Karpas-422 (cell line): ENCODE measurements at regions not wholly inside any gene's neighbourhood (a gene's known extent, or its start where the extent isn't known, plus 50 kb on each side); places are given as distances from the start of the nearest gene placed in this dataset.

ENCODE experiments used
- DNase-seq: peaks from one replicate; pipeline ENCODE4 v3.0.0-alpha.2; 2015
- H2AFZ ChIP-seq: fragments of 200-600 bp; sonication (generic); 2 replicates; pipeline ENCODE4 v1.6.1; 2014; ENCODE audit warnings: antibody characterized with exemption, low read length, mixed read lengths
- H3K27ac ChIP-seq: fragments of 200-600 bp; sonication (generic); 2 replicates; pipeline ENCODE4 v1.5.1; 2014; ENCODE audit warnings: mild to moderate bottlenecking, low read length, moderate library complexity
- H3K27me3 ChIP-seq: fragments of 200-600 bp; sonication (generic); 2 replicates; pipeline ENCODE4 v1.6.1; 2014; ENCODE audit warnings: low read length, mixed read lengths
- H3K36me3 ChIP-seq: fragments of 200-600 bp; sonication (generic); 2 replicates; pipeline ENCODE4 v1.6.1; 2014; ENCODE audit warnings: low read length, mixed read lengths; ENCODE audit not compliant: insufficient read depth
- H3K4me1 ChIP-seq: fragments of 200-600 bp; sonication (generic); 2 replicates; pipeline ENCODE4 v1.6.1; 2014; ENCODE audit warnings: mild to moderate bottlenecking, low read length, mixed read lengths
- H3K4me2 ChIP-seq: fragments of 200-600 bp; sonication (generic); 2 replicates; pipeline ENCODE4 v1.6.1; 2014; ENCODE audit warnings: low read length, low read depth, mild to moderate bottlenecking; ENCODE audit not compliant: poor library complexity, severe bottlenecking
- H3K4me3 ChIP-seq: fragments of 200-600 bp; sonication (generic); 2 replicates; pipeline ENCODE4 v1.5.1; 2014; ENCODE audit warnings: mild to moderate bottlenecking, antibody characterized with exemption, low read length, mixed read lengths
- H3K79me2 ChIP-seq: fragments of 200-600 bp; sonication (generic); 2 replicates; pipeline ENCODE4 v1.6.1; 2014; ENCODE audit warnings: mild to moderate bottlenecking, low read length, mixed read lengths
- H3K9ac ChIP-seq: fragments of 200-600 bp; sonication (generic); 2 replicates; pipeline ENCODE4 v1.6.0; 2014; ENCODE audit warnings: low read length
- H3K9me2 ChIP-seq: fragments of 200-600 bp; sonication (generic), shearing (Covaris generic); replicated peaks from 2 replicates; pipeline ENCODE4 v1.6.0; 2014; ENCODE audit warnings: mild to moderate bottlenecking, low read length, moderate library complexity; ENCODE audit not compliant: insufficient read depth
- H3K9me3 ChIP-seq: fragments of 300-700, 200-600 bp; sonication (generic); 2 replicates; pipeline ENCODE4 v1.6.1; 2014; ENCODE audit warnings: low read length, mixed read lengths
- H4K20me1 ChIP-seq: fragments of 200-600 bp; sonication (generic); 2 replicates; pipeline ENCODE4 v1.6.1; 2014; ENCODE audit warnings: mild to moderate bottlenecking, antibody characterized with exemption, low read length, low read depth; ENCODE audit not compliant: insufficient read depth

GRCh38 chr20:56060486-56060885 is 55.2 kb upstream of the CBLN4 start:
- DNase-seq, result no peak
- Histone ChIP-seq H3K9me3 (peaks cover 9% of the 10 kb centered on the region; the same call in 1 of the 2 replicates), H3K27ac (no peak overlapping the region), H3K36me3 (no peaks in the 10 kb centered on the region), H3K9ac (no peak overlapping the region), H3K27me3 (no peaks in the 10 kb centered on the region), H4K20me1 (no peaks in the 10 kb centered on the region), H3K9me2 (no peaks in the 10 kb centered on the region), H2AFZ (no peak overlapping the region), H3K4me2 (no peak overlapping the region), H3K4me1 (no peaks in the 10 kb centered on the region), H3K4me3 (no peak overlapping the region), H3K79me2 (no peaks in the 10 kb centered on the region)

DNA sequence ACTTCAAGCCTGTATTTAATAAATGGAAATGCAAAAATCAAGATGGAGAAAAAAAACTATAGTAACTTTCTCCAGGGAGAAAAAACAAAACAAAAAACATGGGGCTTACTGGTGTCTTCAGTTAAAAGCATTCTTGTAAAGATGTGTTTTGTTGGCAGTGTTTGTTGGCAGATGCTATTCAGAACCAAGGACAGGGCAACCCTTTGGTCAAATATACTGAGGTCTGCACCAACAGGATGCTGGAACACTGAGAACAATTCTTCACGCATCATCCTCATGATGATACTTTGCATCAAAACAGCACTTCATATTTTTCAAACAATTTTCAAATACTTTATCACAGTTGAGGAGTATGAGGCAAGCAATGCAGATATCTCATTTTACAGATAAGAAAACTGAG is 63.7 kb upstream of the CBLN4 start:
- Histone ChIP-seq H3K9ac (no peak overlapping the region), H3K4me2 (no peak overlapping the region), H3K27ac (no peak overlapping the region), H3K9me2 (no peaks in the 10 kb centered on the region), H3K36me3 (no peaks in the 10 kb centered on the region), H3K27me3 (no peaks in the 10 kb centered on the region), H4K20me1 (no peaks in the 10 kb centered on the region), H3K4me3 (no peak overlapping the region), H3K4me1 (no peaks in the 10 kb centered on the region), H3K79me2 (no peaks in the 10 kb centered on the region), H3K9me3 (peaks cover 30% of the 10 kb centered on the region), H2AFZ (no peak overlapping the region)
- no peak for DNase-seq

DNA sequence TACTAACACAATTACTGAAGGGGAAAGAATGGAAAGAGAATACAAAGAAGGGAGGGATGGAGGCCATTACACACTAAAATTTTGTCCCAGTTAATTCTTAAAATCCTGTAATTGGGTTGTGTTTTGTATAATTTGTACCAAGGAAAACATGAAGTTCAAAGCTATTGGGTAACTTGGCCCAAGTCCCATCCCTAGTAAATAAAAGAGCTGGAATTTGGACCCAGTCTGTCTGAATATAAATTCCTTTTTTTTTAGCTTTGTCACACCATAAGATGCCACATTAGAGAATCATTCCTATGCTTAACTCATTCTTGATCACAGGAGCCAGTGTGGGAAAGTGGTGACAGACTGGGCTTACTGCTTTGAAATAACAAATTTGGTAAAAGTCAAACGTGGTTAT is 66.8 kb upstream of the CBLN4 start:
- Histone ChIP-seq H3K27me3 (no peaks in the 10 kb centered on the region), H4K20me1 (no peaks in the 10 kb centered on the region), H3K4me2 (no peak overlapping the region), H3K4me3 (no peak overlapping the region), H3K4me1 (no peaks in the 10 kb centered on the region), H3K27ac (no peak overlapping the region), H3K36me3 (no peaks in the 10 kb centered on the region), H3K9ac (no peak overlapping the region), H3K79me2 (no peaks in the 10 kb centered on the region), H2AFZ (no peak overlapping the region), H3K9me3 (peaks cover 20% of the 10 kb centered on the region), H3K9me2 (no peaks in the 10 kb centered on the region)
- DNase-seq, result no peak

DNA sequence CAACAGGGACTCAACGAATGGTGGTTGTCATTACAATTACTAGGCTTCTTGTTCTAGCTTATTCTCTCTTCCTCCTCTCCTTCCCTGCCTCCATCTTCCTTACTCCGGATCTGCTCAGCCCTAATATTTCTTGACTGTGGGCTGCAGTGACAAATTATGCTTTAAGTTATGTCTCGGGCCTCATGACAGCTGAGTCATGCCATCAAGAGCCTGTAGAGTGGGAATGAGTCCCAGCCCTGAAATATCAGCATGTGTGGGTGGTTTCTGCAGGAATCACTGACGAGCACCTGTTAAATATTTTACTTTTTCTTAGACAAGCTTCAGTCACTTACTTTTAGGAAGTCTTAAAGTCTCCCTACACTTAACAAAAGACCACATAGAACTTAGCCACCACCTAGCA is 83.1 kb upstream of the CBLN4 start:
- H3K4me1 ChIP-seq, result no peaks in the 10 kb centered on the region
- no peak overlapping the region for H3K27ac ChIP-seq
- H3K4me3 ChIP-seq, result no peak overlapping the region
- no peaks in the 10 kb centered on the region for H4K20me1 ChIP-seq
- H3K9me3 ChIP-seq, result peaks cover 18% of the 10 kb centered on the region
- no peaks in the 10 kb centered on the region for H3K79me2 ChIP-seq
- no peaks in the 10 kb centered on the region for H3K36me3 ChIP-seq
- DNase-seq, result no peak
- H3K9ac ChIP-seq, result no peak overlapping the region
- no peaks in the 10 kb centered on the region for H3K27me3 ChIP-seq
- no peak overlapping the region for H2AFZ ChIP-seq
- no peaks in the 10 kb centered on the region for H3K9me2 ChIP-seq
- H3K4me2 ChIP-seq, result no peak overlapping the region

GRCh38 chr20:56091628-56092234 is 86.4 kb upstream of the CBLN4 start:
- Histone ChIP-seq H3K4me3 (no peak overlapping the region), H3K4me1 (no peaks in the 10 kb centered on the region), H3K4me2 (no peak overlapping the region), H3K27me3 (no peaks in the 10 kb centered on the region), H3K36me3 (no peaks in the 10 kb centered on the region), H4K20me1 (no peaks in the 10 kb centered on the region), H3K27ac (no peak overlapping the region), H2AFZ (no peak overlapping the region), H3K79me2 (no peaks in the 10 kb centered on the region), H3K9me2 (no peaks in the 10 kb centered on the region), H3K9me3 (peaks cover 25% of the 10 kb centered on the region), H3K9ac (no peak overlapping the region)
- no peak for DNase-seq

GRCh38 chr20:56094228-56094627 is 88.9 kb upstream of the CBLN4 start:
- H3K27ac ChIP-seq, result no peak overlapping the region
- no peak overlapping the region for H3K4me3 ChIP-seq
- no peak overlapping the region for H3K9ac ChIP-seq
- peaks cover 26% of the 10 kb centered on the region for H3K9me3 ChIP-seq
- no peaks in the 10 kb centered on the region for H3K79me2 ChIP-seq
- no peaks in the 10 kb centered on the region for H3K9me2 ChIP-seq
- no peaks in the 10 kb centered on the region for H3K36me3 ChIP-seq
- H3K4me2 ChIP-seq, result no peak overlapping the region
- H3K27me3 ChIP-seq, result no peaks in the 10 kb centered on the region
- no peak for DNase-seq
- no peak overlapping the region for H2AFZ ChIP-seq
- no peaks in the 10 kb centered on the region for H4K20me1 ChIP-seq
- no peaks in the 10 kb centered on the region for H3K4me1 ChIP-seq

DNA sequence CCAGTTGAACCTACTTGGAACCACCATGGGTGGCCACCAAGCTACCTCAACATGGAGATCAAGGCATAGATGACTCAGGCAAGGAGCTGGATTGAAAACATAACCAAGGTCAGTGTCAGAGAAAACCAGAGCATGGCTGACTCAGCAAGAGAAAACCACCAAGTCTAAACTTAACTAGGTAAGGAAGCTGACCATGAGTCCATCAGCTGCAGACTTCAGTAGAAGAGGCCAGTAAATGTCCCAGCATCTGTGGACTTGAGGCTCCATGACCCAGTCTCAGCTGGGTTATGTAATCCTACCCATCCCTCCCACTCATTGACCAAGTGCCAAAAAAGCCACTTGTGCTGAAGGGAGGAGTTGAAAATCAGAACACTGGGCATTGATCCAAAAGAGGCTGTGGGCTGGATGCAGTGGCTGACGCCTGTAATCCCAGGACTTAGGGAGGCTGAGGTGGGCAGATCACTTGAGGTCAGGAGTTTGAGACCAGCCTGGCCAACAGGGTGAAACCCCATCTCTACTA is 93.7 kb upstream of the CBLN4 start:
- Histone ChIP-seq H3K9me3 (peaks cover 14% of the 10 kb centered on the region), H3K4me2 (no peak overlapping the region), H3K27me3 (no peaks in the 10 kb centered on the region), H3K9me2 (no peaks in the 10 kb centered on the region), H3K4me1 (no peaks in the 10 kb centered on the region), H3K9ac (no peak overlapping the region), H3K4me3 (no peak overlapping the region), H3K27ac (no peak overlapping the region), H4K20me1 (no peaks in the 10 kb centered on the region), H2AFZ (no peak overlapping the region), H3K36me3 (no peaks in the 10 kb centered on the region), H3K79me2 (no peaks in the 10 kb centered on the region)
- no peak for DNase-seq

DNA sequence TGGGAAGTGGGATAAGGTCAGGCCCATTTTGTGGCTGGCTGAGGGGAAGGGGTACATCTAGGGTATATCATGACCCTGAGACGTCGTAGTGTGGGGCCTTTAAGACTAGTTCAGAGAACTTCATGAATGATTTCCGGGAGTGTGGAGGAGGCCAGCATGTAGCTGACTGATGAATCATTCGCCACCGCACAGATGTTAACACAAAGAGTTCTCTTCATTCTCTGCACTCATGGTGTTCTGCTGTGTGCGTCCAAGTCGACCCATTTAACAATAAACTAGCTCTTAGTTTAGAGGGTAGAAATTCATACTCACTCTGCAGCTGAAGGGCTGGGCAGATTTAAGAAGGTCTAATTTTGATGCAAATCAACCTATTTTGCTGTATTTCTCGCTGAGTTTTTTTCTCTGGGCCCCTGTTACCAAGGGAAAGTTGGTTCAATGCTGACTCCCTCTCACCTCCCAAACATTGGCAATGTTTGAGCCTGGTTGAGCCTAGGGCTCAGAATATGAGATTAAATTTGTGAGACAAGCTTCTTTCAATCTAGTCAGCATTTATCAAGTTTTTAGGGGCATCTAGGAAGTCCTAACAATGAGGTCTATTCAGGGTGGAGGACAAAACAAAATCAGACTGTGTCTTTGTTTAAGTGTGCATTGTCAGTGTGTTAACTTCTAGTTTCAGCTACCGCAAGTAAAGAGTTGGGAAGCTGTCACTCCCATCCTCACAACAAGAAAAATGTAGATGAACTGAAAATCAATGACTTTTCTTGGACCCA is 106.8 kb upstream of the CBLN4 start:
- Histone ChIP-seq H3K9ac (no peak overlapping the region), H3K9me3 (peaks cover 5% of the 10 kb centered on the region; the same call in 1 of the 2 replicates), H3K9me2 (no peaks in the 10 kb centered on the region), H3K27ac (no peak overlapping the region), H3K27me3 (no peaks in the 10 kb centered on the region), H3K79me2 (no peaks in the 10 kb centered on the region), H3K4me3 (no peak overlapping the region), H4K20me1 (no peaks in the 10 kb centered on the region), H3K4me2 (no peak overlapping the region), H3K4me1 (no peaks in the 10 kb centered on the region), H2AFZ (no peak overlapping the region), H3K36me3 (no peaks in the 10 kb centered on the region)
- DNase-seq, result no peak
